GM12872 (cell line): ENCODE measurements at regions not wholly inside any gene's neighbourhood (a gene's known extent, or its start where the extent isn't known, plus 50 kb on each side); places are given as distances from the start of the nearest gene placed in this dataset.

ENCODE experiments used
- CTCF ChIP-seq: IDR thresholded peaks from 3 replicates; pipeline ENCODE4 v1.5.1; 2011; ENCODE audit warnings: low read depth, mild to moderate bottlenecking, low read length, moderate library complexity; ENCODE audit not compliant: insufficient read depth

DNA sequence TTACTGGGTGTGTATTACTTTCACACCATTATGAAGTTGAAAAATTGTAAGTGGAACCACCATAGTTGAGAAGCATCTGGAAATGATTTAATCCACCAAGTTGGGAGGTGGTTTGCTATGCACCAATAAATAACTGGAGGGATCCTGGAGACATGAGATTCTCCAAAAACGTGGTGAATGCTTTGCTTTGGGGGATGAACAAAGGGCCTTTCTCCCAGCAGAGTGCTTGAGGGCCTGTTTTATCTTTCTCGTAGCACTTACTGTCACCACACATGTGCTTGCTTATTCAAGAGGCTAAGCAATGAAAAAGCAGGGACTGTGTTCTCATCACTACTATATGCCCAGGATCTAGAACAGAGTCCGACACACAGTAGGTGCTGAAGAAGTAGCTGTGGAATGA, 371.1 kb downstream of the DHX35 start:
- TF ChIP-seq CTCF, result no peak

DNA sequence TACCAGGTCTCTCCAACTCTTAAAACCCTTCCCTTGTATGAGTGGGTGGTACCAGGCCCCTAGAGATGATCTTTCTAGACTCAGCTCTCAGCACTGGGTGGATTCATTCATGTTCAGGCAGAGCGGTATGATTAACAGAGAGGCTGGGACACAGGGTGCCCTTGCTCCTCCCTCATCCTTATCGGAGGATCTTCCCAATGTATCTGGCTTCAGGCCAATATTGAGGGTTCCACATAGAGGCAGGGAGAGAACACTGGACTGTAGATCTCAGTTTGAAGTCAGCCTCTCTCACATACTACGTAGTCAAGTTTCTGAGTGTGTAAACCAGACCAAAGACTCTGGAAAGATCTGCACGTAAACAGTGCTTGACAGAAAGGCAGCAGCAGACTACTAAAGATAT, 366.2 kb downstream of the DHX35 start:
- no peak for TF ChIP-seq CTCF

GRCh38 chr20:39326050-39326449, 363.9 kb downstream of the DHX35 start:
- TF ChIP-seq CTCF, result no peak

- TF ChIP-seq CTCF, result no peak
Measured at GRCh38 chr20:39318911-39319310, 356.8 kb downstream of the DHX35 start.

DNA sequence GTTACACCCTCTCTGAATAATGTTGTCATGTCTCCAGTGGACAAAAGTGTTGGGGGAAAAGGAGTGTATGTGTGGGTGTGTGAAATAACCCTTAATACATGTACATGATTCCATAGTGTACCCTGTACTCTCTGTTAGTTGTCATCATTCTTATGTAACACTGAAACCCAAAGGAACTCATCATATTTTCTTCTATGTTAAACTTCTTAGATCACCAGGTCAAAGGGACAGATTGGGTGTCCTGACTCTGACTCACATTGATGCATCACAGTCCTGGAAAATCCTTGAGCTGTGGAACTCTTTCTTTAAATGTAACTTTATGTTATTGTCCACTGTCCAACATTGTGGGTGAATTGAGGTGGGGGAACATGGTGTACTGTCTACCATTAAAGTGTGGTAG, 350.5 kb downstream of the DHX35 start:
- no peak for TF ChIP-seq CTCF

- no peak for TF ChIP-seq CTCF
Measured at GRCh38 chr20:39311851-39312506, 349.8 kb downstream of the DHX35 start.

DNA sequence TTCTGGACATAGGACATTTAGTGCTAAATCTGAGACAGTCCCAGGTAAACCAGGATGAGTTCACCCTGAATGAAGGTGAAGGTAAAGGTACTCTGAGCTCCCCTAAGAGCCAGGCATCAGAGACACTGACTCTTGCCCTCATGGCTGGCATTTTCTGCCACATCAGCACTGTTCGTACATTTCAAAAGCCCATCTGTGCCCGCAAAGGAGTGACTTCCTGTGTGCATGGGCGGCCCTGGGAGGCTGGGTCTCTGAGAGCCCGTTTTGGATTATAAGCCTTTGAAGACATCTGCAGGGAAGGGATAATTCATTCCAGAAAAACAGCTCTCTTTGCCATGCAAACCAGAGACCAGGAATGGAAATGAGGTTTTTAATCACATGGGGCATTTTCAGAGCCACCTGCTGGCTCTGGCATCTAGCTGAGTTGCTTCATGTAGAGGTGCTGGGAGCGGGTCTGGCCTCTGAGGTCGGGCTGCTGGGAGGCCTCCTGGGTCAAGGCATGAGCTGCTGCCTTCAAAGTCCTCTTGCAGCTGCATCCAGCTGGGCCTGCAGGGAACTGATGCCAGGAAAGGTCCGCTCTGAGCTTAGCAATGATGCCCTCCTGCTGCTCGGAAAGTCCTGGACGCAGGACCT, 348.3 kb downstream of the DHX35 start:
- TF ChIP-seq CTCF, result no peak
